ENCODE measurements at regions not wholly inside any gene's neighbourhood (a gene's known extent, or its start where the extent isn't known, plus 50 kb on each side); places are given as distances from the start of the nearest gene placed in this dataset.

DNA sequence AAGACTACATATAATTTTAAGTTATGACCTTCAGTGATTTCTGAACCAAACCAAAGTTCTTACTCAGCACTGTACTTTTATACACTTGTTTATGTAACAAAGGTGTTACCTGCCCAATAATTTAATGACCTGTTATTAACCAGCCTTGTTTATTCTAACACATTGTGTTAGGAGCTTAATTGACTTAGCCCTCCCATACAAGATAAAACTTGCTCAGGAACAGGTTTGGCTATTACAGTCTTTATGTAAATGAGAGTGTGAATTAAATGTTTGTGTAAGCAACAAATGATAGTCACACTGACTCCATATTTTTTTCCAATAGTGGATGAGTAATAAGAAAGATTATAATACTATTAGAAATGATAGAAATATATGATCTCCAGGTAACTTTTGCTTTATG lies 51.8 kb upstream of the MYCBP2 start:
- DNase-seq = no peak

DNA sequence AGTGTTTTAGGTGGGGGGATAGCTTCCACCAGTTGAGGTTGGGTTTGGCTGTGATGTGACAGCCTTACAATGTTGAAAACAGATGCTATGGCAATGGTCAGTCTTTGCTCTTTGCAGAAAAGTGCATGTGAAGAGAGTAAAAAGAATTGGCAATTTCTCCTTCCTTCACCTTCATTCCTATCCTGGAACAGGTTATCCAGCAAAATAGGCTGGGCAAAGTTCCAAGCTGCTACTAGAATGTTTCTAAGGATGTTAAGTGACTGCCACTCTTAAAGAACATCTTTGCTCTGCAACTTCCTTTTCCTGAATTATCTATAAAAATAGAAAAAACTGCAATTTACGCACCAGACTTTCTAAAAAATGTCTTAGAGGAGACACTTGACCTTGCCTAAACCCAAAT lies 50.1 kb upstream of the MYCBP2 start:
- DNase-seq = no peak
